ENCODE measurements at regions not wholly inside any gene's neighbourhood (a gene's known extent, or its start where the extent isn't known, plus 50 kb on each side); places are given as distances from the start of the nearest gene placed in this dataset.

- H3K4me2 ChIP-seq: no peak overlapping the region
- no peaks in the 10 kb centered on the region for H3K4me1 ChIP-seq
- TF ChIP-seq HES2 (IDR thresholded peaks at IDR 0.05) (no peak), ESRRA (IDR thresholded peaks at IDR 0.05; ENCODE audit: borderline replicate concordance, low read length) (no peak), CHD4 (IDR thresholded peaks at IDR 0.05; ENCODE audit: borderline replicate concordance) (no peak), NFE2L2 (conservative IDR thresholded peaks at IDR 0.05; ENCODE audit: low read length) (no peak), ZFP36 (IDR thresholded peaks at IDR 0.05; ENCODE audit: borderline replicate concordance, partially characterized antibody) (no peak), MAX (IDR thresholded peaks at IDR 0.05) (no peak), FOXS1 (CRISPR knock-in tag; IDR thresholded peaks at IDR 0.05) (no peak), JUN (IDR thresholded peaks at IDR 0.05) (no peak), HMGXB4 (CRISPR knock-in tag; IDR thresholded peaks at IDR 0.05; ENCODE audit: borderline replicate concordance) (no peak), E2F6 (IDR thresholded peaks at IDR 0.05; ENCODE audit: borderline replicate concordance, low read depth) (no peak), RNF2 (IDR thresholded peaks at IDR 0.05; ENCODE audit: borderline replicate concordance, low read depth) (no peak), USF2 (IDR thresholded peaks at IDR 0.05) (no peak), RFX5 (IDR thresholded peaks at IDR 0.05) (no peak), FOSB (CRISPR knock-in tag; IDR thresholded peaks at IDR 0.05) (no peak), SREBF2 (IDR thresholded peaks at IDR 0.05) (no peak), MYC (IDR thresholded peaks at IDR 0.05; ENCODE audit: borderline replicate concordance, low read length) (no peak), TFCP2L1 (CRISPR knock-in tag; IDR thresholded peaks at IDR 0.05) (no peak), SMC3 (IDR thresholded peaks at IDR 0.05) (no peak), RCOR1 (IDR thresholded peaks at IDR 0.05; ENCODE audit: low read depth, low read length) (no peak), HOXA7 (CRISPR knock-in tag; IDR thresholded peaks at IDR 0.05) (no peak)
- ATAC-seq (no peak), DNase-seq (ENCODE audit: low read depth in 1 of 2, low spot score in 1 of 2) (no peak), FAIRE-seq (no peak)
- no peak overlapping the region for H3K27ac ChIP-seq
- ChIA-PET POLR2A (no interaction called here), CTCF (no interaction called here)
- H3K4me3 ChIP-seq: no peak overlapping the region
- WGBS (ENCODE audit: missing lambda C conversion rate): 2% methylated on average over 1 of the region's 1 CpG
- no peaks in the 10 kb centered on the region for H3K9me3 ChIP-seq
Observed at GRCh38 chr14:84991021-84991420, 538.9 kb upstream of the FLRT2 start.

- ATAC-seq (no peak), FAIRE-seq (no peak), DNase-seq (ENCODE audit: low read depth in 1 of 2, low spot score in 1 of 2) (no peak)
- H3K9me3 ChIP-seq: no peaks in the 10 kb centered on the region
- H3K4me2 ChIP-seq: no peak overlapping the region
- no peak for TF ChIP-seq HMGXB4 (CRISPR knock-in tag; IDR thresholded peaks at IDR 0.05; ENCODE audit: borderline replicate concordance)
- TF ChIP-seq JUN (IDR thresholded peaks at IDR 0.05): no peak
- TF ChIP-seq KDM5A (IDR thresholded peaks at IDR 0.05): no peak
- no peak for TF ChIP-seq HEYL (CRISPR knock-in tag; IDR thresholded peaks at IDR 0.05)
- TF ChIP-seq RNF2 (IDR thresholded peaks at IDR 0.05; ENCODE audit: borderline replicate concordance, low read depth): no peak
- TF ChIP-seq ZNF302 (CRISPR knock-in tag; IDR thresholded peaks at IDR 0.05): no peak
- TF ChIP-seq ESRRA (IDR thresholded peaks at IDR 0.05; ENCODE audit: borderline replicate concordance, low read length): no peak
- no peak for TF ChIP-seq USF2 (IDR thresholded peaks at IDR 0.05)
- TF ChIP-seq CBX2 (IDR thresholded peaks at IDR 0.05; ENCODE audit: borderline replicate concordance, low read depth): no peak
- H3K4me3 ChIP-seq: no peak overlapping the region
- H3K4me1 ChIP-seq: no peaks in the 10 kb centered on the region
- ChIA-PET POLR2A (no interaction called here), CTCF (no interaction called here)
- H3K27ac ChIP-seq: no peak overlapping the region
Observed at GRCh38 chr14:84998216-84998615, 531.7 kb upstream of the FLRT2 start.
